Prostate gland (tissue), 2 donors: ENCODE measurements at regions not wholly inside any gene's neighbourhood (a gene's known extent, or its start where the extent isn't known, plus 50 kb on each side); places are given as distances from the start of the nearest gene placed in this dataset.

Experiments used
- DNase-seq: peaks from one replicate; pipeline ENCODE4 v3.0.0-alpha.2; 2019; ENCODE audit warnings: low spot score
- H3K27ac ChIP-seq, 2 donors: fragments of 200-600 bp; sonication (generic); 2 replicates each; pipeline ENCODE4 v1.5.1; 2017 to 2019
- H3K27me3 ChIP-seq: fragments of 200-600 bp; sonication (generic); replicated peaks from 2 replicates; pipeline ENCODE4 v1.5.1; 2019; ENCODE audit not compliant: insufficient read depth
- H3K36me3 ChIP-seq, 2 donors: fragments of 200-600 bp; sonication (generic); 1 replicate in 1 of 2; 2 replicates in 1 of 2; pipeline versions ENCODE4 v1.5.1 to v1.8.1; 2017 to 2019
- H3K4me1 ChIP-seq: fragments of 200-600 bp; sonication (generic); replicated peaks from 2 replicates; pipeline ENCODE4 v1.5.1; 2019
- H3K4me3 ChIP-seq, 2 donors: fragments of 200-600 bp; sonication (generic); 2 replicates each; pipeline ENCODE4 v1.5.1; 2017 to 2019
- H3K9me3 ChIP-seq: fragments of 200-600 bp; sonication (generic); 2 replicates; pipeline ENCODE4 v1.5.1; 2017
- CTCF ChIP-seq, 4 experiments: fragments of 200-600 bp in 2 of 4; fragments of 450-650 bp in 2 of 4; sonication (generic) in 2 of 4; IDR thresholded peaks; 1 replicate in 3 of 4; 2 replicates in 1 of 4; pipeline ENCODE4 v1.5.1; 2016 to 2019; ENCODE audit warnings: antibody characterized with exemption in 4 of 4, mild to moderate bottlenecking in 2 of 4, moderate library complexity in 2 of 4
- POLR2A ChIP-seq: fragments of 450-650 bp; IDR thresholded peaks from one replicate; pipeline ENCODE4 v1.6.1; 2016; ENCODE audit warnings: antibody characterized with exemption, mild to moderate bottlenecking
- POLR2AphosphoS5 ChIP-seq: sonication (generic); formaldehyde crosslinking; IDR thresholded peaks from one replicate; pipeline ENCODE4 v1.6.1; 2017; ENCODE audit warnings: antibody characterized with exemption
- WGBS: methylation state at CpG from one replicate; pipeline ENCODE4 v1.1.5; 2018; 5-methylcytosine and 5-hydroxymethylcytosine counted together
- intact Hi-C: fragments of 100-400 bp; cut with DNase I; formaldehyde crosslinking; loops from one replicate; pipeline ENCODE4 v1.14.2; 2022

GRCh38 chr1:192933744-192934143 is 124.9 kb downstream of the RGS2 start:
- 94% methylated on average over 1 of the region's 1 CpG for WGBS
- intact Hi-C loops = no loop called here
- no peaks in the 10 kb centered on the region for H3K27me3 ChIP-seq
- no peaks in the 10 kb centered on the region for H3K9me3 ChIP-seq
- H3K36me3 ChIP-seq = no peaks in the 10 kb centered on the region
- no peak for TF ChIP-seq POLR2AphosphoS5
- TF ChIP-seq POLR2A = no peak
- TF ChIP-seq CTCF (IDR thresholded peaks at IDR 0.05) = no peak
- H3K27ac ChIP-seq = no peak overlapping the region
- DNase-seq = no peak
- no peaks in the 10 kb centered on the region for H3K4me1 ChIP-seq
- H3K4me3 ChIP-seq = no peak overlapping the region

- H3K27me3 ChIP-seq = no peaks in the 10 kb centered on the region
- intact Hi-C loops = no loop called here
- H3K36me3 ChIP-seq = no peaks in the 10 kb centered on the region
- H3K27ac ChIP-seq = no peak overlapping the region
- no peak for TF ChIP-seq POLR2A
- TF ChIP-seq POLR2AphosphoS5 = no peak
- TF ChIP-seq CTCF (IDR thresholded peaks at IDR 0.05) = no peak
- WGBS = 97% methylated on average over 1 of the region's 1 CpG
- no peak for DNase-seq
- H3K4me3 ChIP-seq = no peak overlapping the region
- H3K9me3 ChIP-seq = no peaks in the 10 kb centered on the region
- H3K4me1 ChIP-seq = no peaks in the 10 kb centered on the region
Observed at GRCh38 chr1:192936313-192937018, 122.7 kb downstream of the UCHL5 start.

GRCh38 chr1:192937128-192937527 is 122.0 kb downstream of the UCHL5 start:
- Histone ChIP-seq H3K27ac (no peak overlapping the region), H3K36me3 (no peaks in the 10 kb centered on the region), H3K4me3 (no peak overlapping the region), H3K27me3 (no peaks in the 10 kb centered on the region), H3K9me3 (no peaks in the 10 kb centered on the region), H3K4me1 (no peaks in the 10 kb centered on the region)
- intact Hi-C loops = no loop called here
- 86% methylated on average over 1 of the region's 1 CpG for WGBS
- TF ChIP-seq CTCF (IDR thresholded peaks at IDR 0.05) = no peak
- no peak for TF ChIP-seq POLR2AphosphoS5
- no peak for TF ChIP-seq POLR2A
- no peak for DNase-seq

GRCh38 chr1:192939440-192939839 is 119.7 kb downstream of the UCHL5 start:
- Histone ChIP-seq H3K27ac (no peak overlapping the region), H3K9me3 (no peaks in the 10 kb centered on the region), H3K4me1 (no peaks in the 10 kb centered on the region), H3K27me3 (no peaks in the 10 kb centered on the region), H3K36me3 (no peaks in the 10 kb centered on the region), H3K4me3 (no peak overlapping the region)
- WGBS = 34% methylated on average over 2 of the region's 2 CpGs
- TF ChIP-seq POLR2AphosphoS5 (no peak), CTCF (IDR thresholded peaks at IDR 0.05) (no peak), POLR2A (no peak)
- no peak for DNase-seq
- intact Hi-C loops = no loop called here

GRCh38 chr1:192940658-192941057 is 118.5 kb downstream of the UCHL5 start:
- no peak for DNase-seq
- H3K4me1 ChIP-seq = no peaks in the 10 kb centered on the region
- no peaks in the 10 kb centered on the region for H3K36me3 ChIP-seq
- no peaks in the 10 kb centered on the region for H3K9me3 ChIP-seq
- no peak overlapping the region for H3K27ac ChIP-seq
- intact Hi-C loops = no loop called here
- H3K4me3 ChIP-seq = no peak overlapping the region
- no peaks in the 10 kb centered on the region for H3K27me3 ChIP-seq
- TF ChIP-seq POLR2A (no peak), POLR2AphosphoS5 (no peak), CTCF (IDR thresholded peaks at IDR 0.05) (no peak)
